Vagina (tissue), 2 donors: ENCODE measurements at regions not wholly inside any gene's neighbourhood (a gene's known extent, or its start where the extent isn't known, plus 50 kb on each side); places are given as distances from the start of the nearest gene placed in this dataset.

Source experiments
- POLR2A ChIP-seq, 2 donors: fragments of 450-650 bp; IDR thresholded peaks; one replicate each; pipeline ENCODE4 v1.6.1; 2017; ENCODE audit warnings: antibody characterized with exemption in 2 of 2, mild to moderate bottlenecking in 2 of 2, moderate library complexity in 2 of 2
- POLR2AphosphoS5 ChIP-seq, 2 donors: sonication (generic); formaldehyde crosslinking; IDR thresholded peaks; one replicate each; pipeline ENCODE4 v1.9.0; 2017; ENCODE audit warnings: antibody characterized with exemption in 2 of 2, mild to moderate bottlenecking in 2 of 2, low read depth in 1 of 2; ENCODE audit not compliant: insufficient read depth in 1 of 2
- TF ChIP-seq, protein P1 (sequence below), 3 experiments: fragments of 450-650 bp in 2 of 3; fragments of 200-600 bp in 1 of 3; sonication (generic) in 1 of 3; IDR thresholded peaks; one replicate each; pipeline ENCODE4 v1.5.1; 2017 to 2019; ENCODE audit warnings: antibody characterized with exemption in 3 of 3, mild to moderate bottlenecking in 2 of 3, moderate library complexity in 2 of 3

DNA sequence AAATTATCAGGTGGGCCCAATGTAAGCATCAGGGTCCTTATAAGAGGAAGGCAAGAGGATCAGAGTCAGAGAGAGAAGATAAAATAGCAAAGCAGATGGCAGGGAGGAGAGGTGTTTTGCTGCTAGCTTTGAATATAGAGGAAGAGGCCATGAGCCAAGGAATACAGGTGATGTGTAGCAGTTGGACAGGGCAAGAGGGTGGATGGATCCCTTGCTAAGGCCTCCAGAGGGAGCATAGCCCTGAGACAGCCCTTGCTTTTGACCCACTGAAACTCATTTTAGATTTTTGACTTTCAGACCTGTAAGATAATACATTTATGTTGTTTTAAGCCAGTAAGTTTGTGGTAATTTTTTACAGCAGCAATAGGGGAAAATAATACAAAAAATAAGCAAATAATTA is 116.6 kb upstream of the PARD3B start:
- TF ChIP-seq, protein P1, sequence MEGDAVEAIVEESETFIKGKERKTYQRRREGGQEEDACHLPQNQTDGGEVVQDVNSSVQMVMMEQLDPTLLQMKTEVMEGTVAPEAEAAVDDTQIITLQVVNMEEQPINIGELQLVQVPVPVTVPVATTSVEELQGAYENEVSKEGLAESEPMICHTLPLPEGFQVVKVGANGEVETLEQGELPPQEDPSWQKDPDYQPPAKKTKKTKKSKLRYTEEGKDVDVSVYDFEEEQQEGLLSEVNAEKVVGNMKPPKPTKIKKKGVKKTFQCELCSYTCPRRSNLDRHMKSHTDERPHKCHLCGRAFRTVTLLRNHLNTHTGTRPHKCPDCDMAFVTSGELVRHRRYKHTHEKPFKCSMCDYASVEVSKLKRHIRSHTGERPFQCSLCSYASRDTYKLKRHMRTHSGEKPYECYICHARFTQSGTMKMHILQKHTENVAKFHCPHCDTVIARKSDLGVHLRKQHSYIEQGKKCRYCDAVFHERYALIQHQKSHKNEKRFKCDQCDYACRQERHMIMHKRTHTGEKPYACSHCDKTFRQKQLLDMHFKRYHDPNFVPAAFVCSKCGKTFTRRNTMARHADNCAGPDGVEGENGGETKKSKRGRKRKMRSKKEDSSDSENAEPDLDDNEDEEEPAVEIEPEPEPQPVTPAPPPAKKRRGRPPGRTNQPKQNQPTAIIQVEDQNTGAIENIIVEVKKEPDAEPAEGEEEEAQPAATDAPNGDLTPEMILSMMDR (IDR thresholded peaks at IDR 0.05), result no peak
- no peak for TF ChIP-seq POLR2AphosphoS5 (IDR thresholded peaks at IDR 0.05; ENCODE audit: insufficient read depth in 1 of 2, low read depth in 1 of 2)
- no peak for TF ChIP-seq POLR2A (IDR thresholded peaks at IDR 0.05)
